Endothelial cell of umbilical vein (primary cell): ENCODE measurements at regions not wholly inside any gene's neighbourhood (a gene's known extent, or its start where the extent isn't known, plus 50 kb on each side); places are given as distances from the start of the nearest gene placed in this dataset.

Experiments used
- GATA2 ChIP-seq: IDR thresholded peaks from 2 replicates; pipeline ENCODE4 v1.7.0; 2011; ENCODE audit warnings: low read depth, mild to moderate bottlenecking, moderate library complexity, mixed read lengths, low read length; ENCODE audit not compliant: insufficient read length, insufficient read depth
- POLR2A ChIP-seq: IDR thresholded peaks from 2 replicates; pipeline ENCODE4 v1.6.1; 2012; ENCODE audit warnings: low read depth, mild to moderate bottlenecking, control low read depth, low read length
- POLR2AphosphoS5 ChIP-seq: IDR thresholded peaks from 2 replicates; pipeline ENCODE4 v1.6.1; 2012; ENCODE audit warnings: low read depth, mild to moderate bottlenecking, control low read depth, low read length, moderate library complexity; ENCODE audit not compliant: insufficient read depth

GRCh38 chr18:6578686-6579085 lies 150.8 kb upstream of the ARHGAP28 start:
- no peak for TF ChIP-seq GATA2
- TF ChIP-seq POLR2AphosphoS5, result no peak
- no peak for TF ChIP-seq POLR2A
